UCSD-AML1 (cell line): ENCODE measurements at regions not wholly inside any gene's neighbourhood (a gene's known extent, or its start where the extent isn't known, plus 50 kb on each side); places are given as distances from the start of the nearest gene placed in this dataset.
A peak's percentile ranks its signal among the peaks of the same experiment; 100 is the strongest.
"Not testable (repeated sequence)": the region's sequence is repeated elsewhere in the genome, so short reads cannot be mapped to it uniquely, and the experiment has no call there.

Experiments
- DNase-seq: peaks from one replicate; lab custom pipeline; 2025; ENCODE audit not compliant: unreplicated experiment; lab: John Stamatoyannopoulos, UW

GRCh38 chr15:69704229-69704628, 251.6 kb downstream of the RPLP1 start:
- no peak for DNase-seq

GRCh38 chr15:69704700-69705099, 252.1 kb downstream of the RPLP1 start:
- no peak for DNase-seq

- DNase-seq, result no peak
These were observed 253.9 kb downstream of the RPLP1 start for GRCh38 chr15:69706353-69707097.

GRCh38 chr15:69707241-69707640, 254.6 kb downstream of the RPLP1 start:
- not testable (repeated sequence) for DNase-seq

GRCh38 chr15:69708436-69709122, 256.0 kb downstream of the RPLP1 start:
- DNase-seq, result not testable (repeated sequence)

GRCh38 chr15:69712991-69713390, 260.4 kb downstream of the RPLP1 start:
- no peak for DNase-seq

- DNase-seq, result no peak
These were observed 261.3 kb downstream of the RPLP1 start for GRCh38 chr15:69713726-69714559.

- DNase-seq, result no peak
These were observed 262.6 kb downstream of the RPLP1 start for GRCh38 chr15:69715210-69715609.

GRCh38 chr15:69718436-69718835, 265.8 kb downstream of the RPLP1 start:
- DNase-seq, result no peak

- DNase-seq, result peak; percentile 44
These were observed 266.3 kb downstream of the RPLP1 start for GRCh38 chr15:69718916-69719315.

GRCh38 chr15:69719527-69720240, 267.1 kb downstream of the RPLP1 start:
- DNase-seq, result peak; percentile 56

- DNase-seq, result no peak
These were observed 267.9 kb downstream of the RPLP1 start for GRCh38 chr15:69720536-69720935.

- peak; percentile 26 for DNase-seq
These were observed 270.3 kb downstream of the RPLP1 start for GRCh38 chr15:69722924-69723323.

GRCh38 chr15:69723404-69724096, 270.9 kb downstream of the RPLP1 start:
- DNase-seq, result no peak

GRCh38 chr15:69724333-69724732, 271.7 kb downstream of the RPLP1 start:
- no peak for DNase-seq

- no peak for DNase-seq
These were observed 272.7 kb downstream of the RPLP1 start for GRCh38 chr15:69725275-69725674.

- no peak for DNase-seq
These were observed 273.3 kb downstream of the RPLP1 start for GRCh38 chr15:69725957-69726356.

- no peak for DNase-seq
These were observed 274.7 kb downstream of the RPLP1 start for GRCh38 chr15:69727121-69727924.

GRCh38 chr15:69729167-69729748, 276.6 kb downstream of the RPLP1 start:
- DNase-seq, result peak; percentile 21
